ENCODE measurements at regions not wholly inside any gene's neighbourhood (a gene's known extent, or its start where the extent isn't known, plus 50 kb on each side); places are given as distances from the start of the nearest gene placed in this dataset.

GRCh38 chr3:72663429-72663828 is 184.8 kb downstream of the SHQ1 start:
- POLR2A ChIA-PET = no interaction called here
- no peak overlapping the region for H3K9ac ChIP-seq

More at GRCh38 chr3:72663429-72663828, 184.8 kb downstream of the SHQ1 start:
- DNase-seq = no peak
- Histone ChIP-seq H2AFZ (ENCODE audit: low read depth) (no peak overlapping the region), H3K4me2 (no peak overlapping the region), H3K9me3 (no peaks in the 10 kb centered on the region), H3K9me2 (no peaks in the 10 kb centered on the region), H3F3A (replicated peaks; ENCODE audit: insufficient read depth) (no peaks in the 10 kb centered on the region), H3K4me3 (ENCODE audit: low read depth in 2 of 2, low read length in 1 of 2) (no peak overlapping the region), H3K79me2 (ENCODE audit: insufficient read depth) (no peaks in the 10 kb centered on the region), H3K27me3 (ENCODE audit: insufficient read depth) (no peaks in the 10 kb centered on the region), H3K27ac (ENCODE audit: low read depth in 2 of 2, low read length in 1 of 2) (no peak overlapping the region; a peak in 1 of 4 replicates), H4K20me1 (ENCODE audit: insufficient read depth) (no peaks in the 10 kb centered on the region), H3K4me1 (ENCODE audit: control insufficient read depth in 1 of 2, insufficient read depth in 2 of 2, low read depth in 1 of 2, low read length in 1 of 2) (peaks cover 0 to 47% of the 10 kb centered on the region in 2 experiments; a peak in 2 of 4 replicates), H3K36me3 (replicated peaks in 1 of 2; ENCODE audit: control insufficient read depth in 1 of 2, insufficient read depth in 2 of 2, low read length in 1 of 2) (no peaks in the 10 kb centered on the region)
- CTCF ChIA-PET = interaction anchor here (8.6 kb wide), 1 partner anchor 157 kb away, joined by 143 read pairs; no protein-coding TSS in a partner anchor
- WGBS (ENCODE audit: low lambda C conversion rate) = 89% methylated on average over 4 of the region's 4 CpGs
- no peak for TF ChIP-seq YY1 (IDR thresholded peaks at IDR 0.05; ENCODE audit: low read depth)
- no peak for TF ChIP-seq USF1 (IDR thresholded peaks at IDR 0.05; ENCODE audit: borderline replicate concordance, low read depth)
- TF ChIP-seq EZH2phosphoT487 (IDR thresholded peaks at IDR 0.05; ENCODE audit: borderline replicate concordance, low read depth) = no peak
- TF ChIP-seq CTCF (IDR thresholded peaks at IDR 0.05) = no peak
- no peak for TF ChIP-seq FOXJ3 (CRISPR knock-in tag; IDR thresholded peaks at IDR 0.05)
- TF ChIP-seq RXRA (IDR thresholded peaks at IDR 0.05; ENCODE audit: borderline replicate concordance, low read depth) = no peak
- no peak for TF ChIP-seq PBX3 (IDR thresholded peaks at IDR 0.05)
- no peak for TF ChIP-seq ZBTB33 (IDR thresholded peaks at IDR 0.05; ENCODE audit: borderline replicate concordance, low read depth)
- no peak for TF ChIP-seq ELF1 (IDR thresholded peaks at IDR 0.05)
- TF ChIP-seq EP300 (IDR thresholded peaks at IDR 0.05; ENCODE audit: borderline replicate concordance in 1 of 2, low read depth in 1 of 2, low read length in 1 of 2) = no peak
- TF ChIP-seq CHD2 (IDR thresholded peaks at IDR 0.05; ENCODE audit: low read length, partially characterized antibody) = no peak
